PC-3 (cell line): ENCODE measurements at regions not wholly inside any gene's neighbourhood (a gene's known extent, or its start where the extent isn't known, plus 50 kb on each side); places are given as distances from the start of the nearest gene placed in this dataset.

Experiments
- ATAC-seq: fragments of 200-7000 bp; cut with Tn5 transposase; 2 replicates; pipeline ENCODE4 v1.9.1; 2020; ENCODE audit warnings: mild to moderate bottlenecking, moderate library complexity
- BruUV-seq: library from RNA; stranded (reverse); fragments of 400-500 nt; replicated peaks from 2 replicates; lab custom pipeline; 2021; lab: Mats Ljungman, UMichigan
- CTCF ChIA-PET: fragments of 300-600 bp; sonication (Branson Sonifier 250); formaldehyde crosslinking; loops from one replicate; lab custom pipeline; 2022; ENCODE audit warnings: antibody characterized with exemption; lab: Charles Lee
- POLR2A ChIA-PET: fragments of 300-600 bp; sonication (Branson Sonifier 250); formaldehyde crosslinking; loops from one replicate; lab custom pipeline; 2022; ENCODE audit warnings: antibody characterized with exemption; ENCODE audit not compliant: unreplicated experiment; lab: Charles Lee
- DNase-seq: peaks from one replicate; pipeline ENCODE4 v3.0.0-alpha.2; 2015
- H2AFZ ChIP-seq: fragments of 300-600 bp; sonication (generic); 2 replicates; pipeline ENCODE4 v1.6.0; 2016; ENCODE audit warnings: antibody characterized with exemption, low read length
- H3F3A ChIP-seq: fragments of 300-600 bp; sonication (generic); one replicate; pipeline ENCODE4 v1.6.0; 2017; ENCODE audit warnings: antibody characterized with exemption, low read length, control low read depth, mild to moderate bottlenecking; ENCODE audit not compliant: unreplicated experiment
- H3K27ac ChIP-seq: fragments of 300-600 bp; sonication (generic); 2 replicates; pipeline ENCODE4 v1.5.1; 2016; ENCODE audit warnings: mild to moderate bottlenecking, low read length
- H3K27me3 ChIP-seq: fragments of 300-600 bp; sonication (generic); 2 replicates; pipeline ENCODE4 v1.6.1; 2016; ENCODE audit warnings: low read length, mixed read lengths
- H3K36me3 ChIP-seq: fragments of 300-600 bp; sonication (generic); 2 replicates; pipeline ENCODE4 v1.6.1; 2016; ENCODE audit warnings: low read depth, mixed run types, low read length, mixed read lengths
- H3K4me1 ChIP-seq: fragments of 300-600 bp; sonication (generic); 2 replicates; pipeline ENCODE4 v1.5.1; 2016; ENCODE audit warnings: low read length; ENCODE audit not compliant: insufficient read depth
- H3K4me2 ChIP-seq: fragments of 300-600 bp; sonication (generic); 2 replicates; pipeline ENCODE4 v1.6.0; 2016; ENCODE audit warnings: low read length
- H3K4me3 ChIP-seq: fragments of 300-600 bp; sonication (generic); 2 replicates; pipeline ENCODE4 v1.5.1; 2016; ENCODE audit warnings: mild to moderate bottlenecking, low read length, mixed read lengths
- H3K79me2 ChIP-seq: fragments of 300-600 bp; sonication (generic); 2 replicates; pipeline ENCODE4 v1.6.1; 2017; ENCODE audit warnings: low read length, mixed read lengths
- H3K9ac ChIP-seq: fragments of 300-600 bp; sonication (generic); 2 replicates; pipeline ENCODE4 v1.6.0; 2016; ENCODE audit warnings: mild to moderate bottlenecking, low read length
- H3K9me2 ChIP-seq: fragments of 300-600 bp; sonication (generic); replicated peaks from 2 replicates; pipeline ENCODE4 v1.6.1; 2016; ENCODE audit warnings: mixed run types, low read length, mixed read lengths
- H3K9me3 ChIP-seq: fragments of 300-600 bp; sonication (generic); 2 replicates; pipeline ENCODE4 v1.6.1; 2016; ENCODE audit warnings: low read length, mixed read lengths
- H4K20me1 ChIP-seq: fragments of 300-600 bp; sonication (generic); 2 replicates; pipeline ENCODE4 v1.6.1; 2016; ENCODE audit warnings: low read length, mixed read lengths
- EZH2 ChIP-seq: fragments of 300-600 bp; sonication (generic); IDR thresholded peaks from one replicate; pipeline ENCODE4 v1.6.1; 2017; ENCODE audit warnings: antibody characterized with exemption, mild to moderate bottlenecking, low read length; ENCODE audit not compliant: unreplicated experiment
- EZH2phosphoT487 ChIP-seq: fragments of 300-600 bp; sonication (generic); IDR thresholded peaks from 2 replicates; pipeline ENCODE4 v1.6.1; 2018; ENCODE audit warnings: mild to moderate bottlenecking, antibody characterized with exemption, low read length, borderline replicate concordance
- intact Hi-C: fragments of 100-400 bp; cut with micrococcal nuclease; formaldehyde crosslinking; loops from 2 replicates; pipeline ENCODE4 v1.9.0; 2023
- TF ChIP-seq, protein P1 (sequence below): fragments of 300-600 bp; sonication (generic); conservative IDR thresholded peaks from 2 replicates; pipeline ENCODE4 v1.5.1; 2017; ENCODE audit warnings: antibody characterized with exemption, low read depth, mild to moderate bottlenecking, low read length

DNA sequence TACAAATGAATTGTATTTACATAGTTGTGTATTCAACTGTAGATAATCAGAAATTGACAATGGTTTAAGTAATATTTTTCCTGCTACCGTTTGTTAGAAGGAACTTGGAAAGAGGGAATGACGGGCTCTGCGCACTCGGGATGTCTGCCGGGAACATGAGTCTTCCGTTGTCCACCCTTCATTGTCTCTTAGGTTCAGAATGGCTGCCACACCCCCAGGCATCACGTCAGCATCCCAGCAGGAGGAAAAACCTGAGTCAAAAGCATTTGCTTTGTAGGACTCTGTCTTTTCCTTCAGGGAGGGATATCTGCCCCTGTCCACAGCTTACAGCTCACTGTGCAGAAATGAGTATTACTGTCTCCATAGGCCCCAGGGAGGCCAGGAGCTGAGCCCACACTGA lies 331.2 kb downstream of the THBS2 start:
- Histone ChIP-seq H2AFZ (no peak overlapping the region), H3K4me2 (no peak overlapping the region), H3F3A (no peaks in the 10 kb centered on the region), H3K4me1 (no peaks in the 10 kb centered on the region), H3K27me3 (peaks cover 61% of the 10 kb centered on the region), H3K36me3 (no peaks in the 10 kb centered on the region), H3K9me3 (no peaks in the 10 kb centered on the region), H3K27ac (no peak overlapping the region), H4K20me1 (no peaks in the 10 kb centered on the region), H3K9ac (no peak overlapping the region), H3K79me2 (no peaks in the 10 kb centered on the region), H3K9me2 (no peaks in the 10 kb centered on the region), H3K4me3 (no peak overlapping the region)
- TF ChIP-seq EZH2phosphoT487: no peak
- TF ChIP-seq EZH2: no peak
- TF ChIP-seq, protein P1, sequence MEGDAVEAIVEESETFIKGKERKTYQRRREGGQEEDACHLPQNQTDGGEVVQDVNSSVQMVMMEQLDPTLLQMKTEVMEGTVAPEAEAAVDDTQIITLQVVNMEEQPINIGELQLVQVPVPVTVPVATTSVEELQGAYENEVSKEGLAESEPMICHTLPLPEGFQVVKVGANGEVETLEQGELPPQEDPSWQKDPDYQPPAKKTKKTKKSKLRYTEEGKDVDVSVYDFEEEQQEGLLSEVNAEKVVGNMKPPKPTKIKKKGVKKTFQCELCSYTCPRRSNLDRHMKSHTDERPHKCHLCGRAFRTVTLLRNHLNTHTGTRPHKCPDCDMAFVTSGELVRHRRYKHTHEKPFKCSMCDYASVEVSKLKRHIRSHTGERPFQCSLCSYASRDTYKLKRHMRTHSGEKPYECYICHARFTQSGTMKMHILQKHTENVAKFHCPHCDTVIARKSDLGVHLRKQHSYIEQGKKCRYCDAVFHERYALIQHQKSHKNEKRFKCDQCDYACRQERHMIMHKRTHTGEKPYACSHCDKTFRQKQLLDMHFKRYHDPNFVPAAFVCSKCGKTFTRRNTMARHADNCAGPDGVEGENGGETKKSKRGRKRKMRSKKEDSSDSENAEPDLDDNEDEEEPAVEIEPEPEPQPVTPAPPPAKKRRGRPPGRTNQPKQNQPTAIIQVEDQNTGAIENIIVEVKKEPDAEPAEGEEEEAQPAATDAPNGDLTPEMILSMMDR: no peak
- no peak for DNase-seq
- ATAC-seq: no peak
- intact Hi-C loops: no loop called here
- ChIA-PET CTCF (no interaction called here), POLR2A (no interaction called here)
- no TSS peak for BruUV-seq

DNA sequence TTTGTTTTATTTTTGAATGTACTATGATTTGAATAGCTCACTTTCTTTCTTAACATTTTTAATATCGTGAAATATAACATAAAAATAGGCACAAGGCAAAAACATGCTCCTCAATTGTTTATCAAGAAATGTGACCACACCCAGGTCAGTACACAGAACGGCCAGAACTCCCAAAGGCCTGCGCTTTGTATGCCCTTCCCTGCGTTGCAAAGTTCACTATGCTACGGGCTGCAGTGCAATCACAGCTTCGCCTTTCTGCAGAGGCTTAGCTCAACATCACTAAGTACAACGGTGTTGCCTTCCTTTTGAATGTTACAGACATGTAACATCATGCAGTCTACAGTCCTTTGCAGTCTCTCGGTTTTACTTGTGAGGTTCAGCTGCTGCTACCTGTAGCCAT lies 333.4 kb downstream of the THBS2 start:
- Histone ChIP-seq H2AFZ (no peak overlapping the region), H3K4me2 (no peak overlapping the region), H3K9me2 (no peaks in the 10 kb centered on the region), H4K20me1 (no peaks in the 10 kb centered on the region), H3F3A (no peaks in the 10 kb centered on the region), H3K4me1 (no peaks in the 10 kb centered on the region), H3K9me3 (no peaks in the 10 kb centered on the region), H3K9ac (no peak overlapping the region), H3K79me2 (no peaks in the 10 kb centered on the region), H3K4me3 (no peak overlapping the region), H3K27me3 (peaks cover 66% of the 10 kb centered on the region), H3K36me3 (no peaks in the 10 kb centered on the region), H3K27ac (no peak overlapping the region)
- DNase-seq (no peak), ATAC-seq (no peak)
- ChIA-PET CTCF (no interaction called here), POLR2A (no interaction called here)
- BruUV-seq: no TSS peak
- intact Hi-C loops: no loop called here
- TF ChIP-seq EZH2phosphoT487 (no peak), EZH2 (no peak)
- TF ChIP-seq, protein P1: no peak

GRCh38 chr6:168919470-168920179 lies 334.0 kb downstream of the THBS2 start:
- H3K9me3 ChIP-seq: no peaks in the 10 kb centered on the region
- H3K27me3 ChIP-seq: peaks cover 66% of the 10 kb centered on the region
- no peaks in the 10 kb centered on the region for H3F3A ChIP-seq
- TF ChIP-seq, protein P1: no peak
- TF ChIP-seq EZH2phosphoT487: no peak
- no peak for TF ChIP-seq EZH2
- H3K4me1 ChIP-seq: no peaks in the 10 kb centered on the region
- no peaks in the 10 kb centered on the region for H4K20me1 ChIP-seq
- H3K36me3 ChIP-seq: no peaks in the 10 kb centered on the region
- no peak overlapping the region for H3K4me3 ChIP-seq
- DNase-seq: no peak
- ATAC-seq: no peak
- intact Hi-C loops: no loop called here
- no peak overlapping the region for H2AFZ ChIP-seq
- POLR2A ChIA-PET: no interaction called here
- H3K9ac ChIP-seq: no peak overlapping the region
- no peak overlapping the region for H3K4me2 ChIP-seq
- H3K27ac ChIP-seq: no peak overlapping the region
- H3K9me2 ChIP-seq: no peaks in the 10 kb centered on the region
- CTCF ChIA-PET: no interaction called here
- BruUV-seq: no TSS peak
- H3K79me2 ChIP-seq: no peaks in the 10 kb centered on the region
